Liver (tissue), 7 donors: ENCODE measurements at regions not wholly inside any gene's neighbourhood (a gene's known extent, or its start where the extent isn't known, plus 50 kb on each side); places are given as distances from the start of the nearest gene placed in this dataset.

Experiments
- DNase-seq: peaks from one replicate; pipeline ENCODE4 v3.0.0-alpha.2; 2017; ENCODE audit warnings: low spot score
- H3K27ac ChIP-seq, 2 donors: one replicate each; pipeline ENCODE4 v1.7.0; 2013; ENCODE audit warnings: inconsistent platforms in 2 of 2, low read length in 2 of 2, control low read depth in 1 of 2, low read depth in 1 of 2, mild to moderate bottlenecking in 1 of 2
- H3K27me3 ChIP-seq, 4 donors: one replicate each; pipeline versions ENCODE4 v1.6.1 to v1.7.0; 2013; ENCODE audit warnings: low read length in 3 of 4, inconsistent platforms in 1 of 4, mild to moderate bottlenecking in 1 of 4, moderate library complexity in 1 of 4; ENCODE audit not compliant: control insufficient read depth in 4 of 4, insufficient read depth in 4 of 4
- H3K36me3 ChIP-seq, 4 donors: one replicate each; pipeline versions ENCODE4 v1.6.1 to v1.7.0; 2013; ENCODE audit warnings: low read length in 3 of 4, mild to moderate bottlenecking in 3 of 4, low read depth in 1 of 4, moderate library complexity in 1 of 4; ENCODE audit not compliant: control insufficient read depth in 4 of 4, insufficient read depth in 3 of 4
- H3K4me1 ChIP-seq, 4 donors: one replicate each; pipeline versions ENCODE4 v1.6.1 to v1.7.0; 2013; ENCODE audit warnings: low read length in 3 of 4, mild to moderate bottlenecking in 3 of 4, moderate library complexity in 1 of 4; ENCODE audit not compliant: control insufficient read depth in 4 of 4, insufficient read depth in 4 of 4
- H3K4me3 ChIP-seq, 3 donors: one replicate each; pipeline versions ENCODE4 v1.6.1 to v1.7.0; 2013; ENCODE audit warnings: low read length in 3 of 3, control low read depth in 1 of 3, low read depth in 1 of 3, mild to moderate bottlenecking in 1 of 3
- H3K9ac ChIP-seq, 2 donors: one replicate each; pipeline ENCODE4 v1.7.0; 2013; ENCODE audit warnings: low read length in 2 of 2, mild to moderate bottlenecking in 2 of 2, moderate library complexity in 2 of 2, control low read depth in 1 of 2, low read depth in 1 of 2
- H3K9me3 ChIP-seq, 4 donors: one replicate each; pipeline versions ENCODE4 v1.6.1 to v1.7.0; 2013; ENCODE audit warnings: low read length in 3 of 4; ENCODE audit not compliant: control insufficient read depth in 4 of 4
- EGR1 ChIP-seq, 2 donors: IDR thresholded peaks; 2 replicates each; pipeline ENCODE4 v1.6.1; 2016 to 2018; ENCODE audit warnings: antibody characterized with exemption in 2 of 2, low read depth in 2 of 2
- FOXA1 ChIP-seq: IDR thresholded peaks from 2 replicates; pipeline ENCODE4 v1.6.1; 2016; ENCODE audit warnings: antibody characterized with exemption
- FOXA2 ChIP-seq: IDR thresholded peaks from 2 replicates; pipeline ENCODE4 v1.6.1; 2016; ENCODE audit warnings: antibody characterized with exemption
- GABPA ChIP-seq, 2 donors: IDR thresholded peaks in 1 of 2; conservative IDR thresholded peaks in 1 of 2; 2 replicates each; pipeline ENCODE4 v1.6.1; 2016; ENCODE audit warnings: antibody characterized with exemption in 2 of 2, mild to moderate bottlenecking in 1 of 2, moderate library complexity in 1 of 2
- HNF4A ChIP-seq, 2 donors: conservative IDR thresholded peaks; 2 replicates each; pipeline ENCODE4 v1.6.1; 2016; ENCODE audit warnings: antibody characterized with exemption in 2 of 2, mild to moderate bottlenecking in 2 of 2
- HNF4G ChIP-seq: IDR thresholded peaks from 2 replicates; pipeline ENCODE4 v1.6.1; 2016; ENCODE audit warnings: antibody characterized with exemption
- JUND ChIP-seq, 2 donors: IDR thresholded peaks; 2 replicates each; pipeline ENCODE4 v1.6.1; 2016; ENCODE audit warnings: antibody characterized with exemption in 2 of 2
- MAX ChIP-seq: IDR thresholded peaks from 2 replicates; pipeline ENCODE4 v1.6.1; 2016; ENCODE audit warnings: antibody characterized with exemption
- RAD21 ChIP-seq, 2 donors: IDR thresholded peaks; 2 replicates each; pipeline ENCODE4 v1.6.1; 2016; ENCODE audit warnings: antibody characterized with exemption in 2 of 2, mild to moderate bottlenecking in 2 of 2
- REST ChIP-seq: IDR thresholded peaks from 2 replicates; pipeline ENCODE4 v1.6.1; 2016; ENCODE audit warnings: antibody characterized with exemption, mild to moderate bottlenecking
- RXRA ChIP-seq, 2 donors: IDR thresholded peaks; 2 replicates each; pipeline ENCODE4 v1.6.1; 2017 to 2018; ENCODE audit warnings: antibody characterized with exemption in 2 of 2, mild to moderate bottlenecking in 1 of 2
- TAF1 ChIP-seq: conservative IDR thresholded peaks from 2 replicates; pipeline ENCODE4 v1.6.1; 2016; ENCODE audit warnings: antibody characterized with exemption, mild to moderate bottlenecking
- ZBTB33 ChIP-seq: IDR thresholded peaks from 2 replicates; pipeline ENCODE4 v1.6.1; 2016; ENCODE audit warnings: antibody characterized with exemption
- WGBS: extraction: QIAGEN DNeasy Blood & Tissue Kit; methylation state at CpG from one replicate; pipeline ENCODE4 v1.1.7; 2013; 5-methylcytosine and 5-hydroxymethylcytosine counted together
- donor health status: healthy.
- donor health status: healthy.
- donor health status: healthy.
- donor health status: healthy.

GRCh38 chr16:85380002-85380395 is 233.1 kb upstream of the GSE1 start (continued):
- no peak for TF ChIP-seq EGR1 (IDR thresholded peaks at IDR 0.05; ENCODE audit: low read depth in 2 of 2)
- TF ChIP-seq RAD21 (IDR thresholded peaks at IDR 0.05), result no peak

- Histone ChIP-seq H3K27me3 (no peaks in the 10 kb centered on the region), H3K36me3 (no peaks in the 10 kb centered on the region), H3K9ac (no peak overlapping the region), H3K27ac (peak overlapping the region in 1 of 2 donors; percentile 4), H3K4me3 (no peak overlapping the region), H3K9me3 (no peaks in the 10 kb centered on the region), H3K4me1 (peaks cover 10 to 19% (median 15%) of the 10 kb centered on the region in 4 donors)
- TF ChIP-seq JUND (IDR thresholded peaks at IDR 0.05) (no peak), ZBTB33 (no peak), REST (no peak), HNF4A (conservative IDR thresholded peaks at IDR 0.05) (no peak), HNF4G (no peak), MAX (no peak), TAF1 (no peak), FOXA1 (no peak), RXRA (IDR thresholded peaks at IDR 0.05) (no peak), FOXA2 (no peak), EGR1 (IDR thresholded peaks at IDR 0.05; ENCODE audit: low read depth in 2 of 2) (no peak), RAD21 (IDR thresholded peaks at IDR 0.05) (no peak), GABPA (IDR thresholded peaks at IDR 0.05 in 1 of 2, conservative IDR thresholded peaks at IDR 0.05 in 1 of 2) (no peak)
- WGBS, result 82% methylated on average over 19 of the region's 19 CpGs
- no peak for DNase-seq
Measured at GRCh38 chr16:85380905-85381737, 232.0 kb upstream of the GSE1 start.
